Ascending aorta (tissue), 2 donors: ENCODE measurements at regions not wholly inside any gene's neighbourhood (a gene's known extent, or its start where the extent isn't known, plus 50 kb on each side); places are given as distances from the start of the nearest gene placed in this dataset.

Experiments used
- DNase-seq, 2 donors: peaks; one replicate each; pipeline ENCODE4 v3.0.0-alpha.2; 2019; ENCODE audit warnings: low spot score in 2 of 2
- H3K27ac ChIP-seq, 2 donors: fragments of 200-600 bp; sonication (generic); one replicate each; pipeline ENCODE4 v1.5.1; 2016 to 2017; ENCODE audit warnings: mild to moderate bottlenecking in 1 of 2
- H3K27me3 ChIP-seq: fragments of 200-600 bp; sonication (generic); one replicate; pipeline ENCODE4 v1.5.1; 2017
- H3K36me3 ChIP-seq, 2 donors: fragments of 200-600 bp; sonication (generic); one replicate each; pipeline ENCODE4 v1.5.1; 2016
- H3K4me1 ChIP-seq, 2 donors: fragments of 200-600 bp; sonication (generic); one replicate each; pipeline ENCODE4 v1.5.1; 2016 to 2017; ENCODE audit warnings: mild to moderate bottlenecking in 1 of 2
- H3K4me3 ChIP-seq, 2 donors: fragments of 200-600 bp; sonication (generic); one replicate each; pipeline ENCODE4 v1.5.1; 2016 to 2017; ENCODE audit warnings: mild to moderate bottlenecking in 1 of 2
- H3K9me3 ChIP-seq, 2 donors: fragments of 200-600 bp; sonication (generic); one replicate each; pipeline ENCODE4 v1.5.1; 2016
- CTCF ChIP-seq, 3 experiments: fragments of 200-600 bp in 2 of 3; fragments of 450-650 bp in 1 of 3; sonication (generic) in 2 of 3; IDR thresholded peaks; one replicate each; pipeline ENCODE4 v1.5.1; 2016 to 2019; ENCODE audit warnings: antibody characterized with exemption in 3 of 3, mild to moderate bottlenecking in 1 of 3, moderate library complexity in 1 of 3
- intact Hi-C: fragments of 100-400 bp; cut with DNase I; formaldehyde crosslinking; loops from one replicate; pipeline ENCODE4 v1.15.1; 2023

- intact Hi-C loops: no loop called here
These were observed 61.2 kb upstream of the RBBP8 start for GRCh38 chr18:22871809-22872525.

GRCh38 chr18:22872900-22873537 is 60.1 kb upstream of the RBBP8 start:
- intact Hi-C loops: no loop called here
- Histone ChIP-seq H3K9me3 (no peaks in the 10 kb centered on the region), H3K27ac (no peak overlapping the region), H3K4me1 (no peaks in the 10 kb centered on the region), H3K36me3 (no peaks in the 10 kb centered on the region), H3K27me3 (no peaks in the 10 kb centered on the region), H3K4me3 (no peak overlapping the region)
- no peak for TF ChIP-seq CTCF (IDR thresholded peaks at IDR 0.05)
- DNase-seq: no peak

More at GRCh38 chr18:22871809-22872525, 61.2 kb upstream of the RBBP8 start:
- Histone ChIP-seq H3K27ac (no peak overlapping the region), H3K9me3 (no peaks in the 10 kb centered on the region), H3K27me3 (no peaks in the 10 kb centered on the region), H3K36me3 (no peaks in the 10 kb centered on the region), H3K4me3 (no peak overlapping the region), H3K4me1 (no peaks in the 10 kb centered on the region)
- no peak for TF ChIP-seq CTCF (IDR thresholded peaks at IDR 0.05)
- DNase-seq: no peak

GRCh38 chr18:22879293-22879692 is 53.8 kb upstream of the RBBP8 start:
- intact Hi-C loops: no loop called here
- no peaks in the 10 kb centered on the region for H3K9me3 ChIP-seq
- no peaks in the 10 kb centered on the region for H3K36me3 ChIP-seq
- H3K27ac ChIP-seq: no peak overlapping the region
- no peak for TF ChIP-seq CTCF (IDR thresholded peaks at IDR 0.05)
- no peaks in the 10 kb centered on the region for H3K4me1 ChIP-seq
- no peak for DNase-seq
- no peak overlapping the region for H3K4me3 ChIP-seq
- H3K27me3 ChIP-seq: no peaks in the 10 kb centered on the region

GRCh38 chr18:22882084-22882483 is 51.0 kb upstream of the RBBP8 start:
- H3K9me3 ChIP-seq: peaks cover 0 to 4% of the 10 kb centered on the region in 2 donors
- no peak overlapping the region for H3K4me3 ChIP-seq
- H3K36me3 ChIP-seq: no peaks in the 10 kb centered on the region
- H3K27me3 ChIP-seq: no peaks in the 10 kb centered on the region
- no peak overlapping the region for H3K27ac ChIP-seq
- no peak for DNase-seq
- TF ChIP-seq CTCF (IDR thresholded peaks at IDR 0.05): no peak
- H3K4me1 ChIP-seq: no peaks in the 10 kb centered on the region
- intact Hi-C loops: no loop called here

- TF ChIP-seq CTCF (IDR thresholded peaks at IDR 0.05): no peak
These were observed 49.9 kb upstream of the RBBP8 start for GRCh38 chr18:22883179-22883578.

More at GRCh38 chr18:22883179-22883578, 49.9 kb upstream of the RBBP8 start:
- Histone ChIP-seq H3K36me3 (no peaks in the 10 kb centered on the region), H3K9me3 (peaks cover 0 to 4% of the 10 kb centered on the region in 2 donors), H3K4me1 (no peaks in the 10 kb centered on the region), H3K27ac (no peak overlapping the region), H3K27me3 (no peaks in the 10 kb centered on the region), H3K4me3 (no peak overlapping the region)
- intact Hi-C loops: no loop called here
- no peak for DNase-seq
